Stimulated activated CD4-positive, alpha-beta T cell treated with anti-CD3 and anti-CD28 coated beads, Interleukin-4, amount 100 ng/mL, for 4 hours (primary cell): ENCODE measurements at regions not wholly inside any gene's neighbourhood (a gene's known extent, or its start where the extent isn't known, plus 50 kb on each side); places are given as distances from the start of the nearest gene placed in this dataset.
"Not testable (repeated sequence)": the region's sequence is repeated elsewhere in the genome, so short reads cannot be mapped to it uniquely, and the experiment has no call there.

Experiments
- DNase-seq, 2 experiments: peaks; one replicate each; pipeline ENCODE4 v3.0.0-alpha.2; 2020

- DNase-seq = no peak
Measured at GRCh38 chr16:7791028-7791590, 458.5 kb downstream of the RBFOX1 start.

GRCh38 chr16:7775072-7775488, 442.4 kb downstream of the RBFOX1 start:
- no peak for DNase-seq

GRCh38 chr16:7772722-7773121, 440.1 kb downstream of the RBFOX1 start:
- DNase-seq = no peak

GRCh38 chr16:7769091-7769490, 436.4 kb downstream of the RBFOX1 start:
- DNase-seq = not testable (repeated sequence)

GRCh38 chr16:7765079-7765550, 432.5 kb downstream of the RBFOX1 start:
- no peak for DNase-seq

- no peak for DNase-seq
Measured at GRCh38 chr16:7763111-7763510, 430.5 kb downstream of the RBFOX1 start.
